OCI-LY3 (cell line): ENCODE measurements at regions not wholly inside any gene's neighbourhood (a gene's known extent, or its start where the extent isn't known, plus 50 kb on each side); places are given as distances from the start of the nearest gene placed in this dataset.

Source experiments
- CTCF ChIP-seq: fragments of 200-600, 300-600 bp; sonication (generic); IDR thresholded peaks from 2 replicates; pipeline ENCODE4 v1.5.1; 2014; ENCODE audit warnings: antibody characterized with exemption, low read length, low read depth
- EZH2phosphoT487 ChIP-seq: fragments of 200-600 bp; shearing (Covaris generic); IDR thresholded peaks from 2 replicates; pipeline ENCODE4 v1.6.1; 2018; ENCODE audit warnings: antibody characterized with exemption, mixed run types, low read depth

DNA sequence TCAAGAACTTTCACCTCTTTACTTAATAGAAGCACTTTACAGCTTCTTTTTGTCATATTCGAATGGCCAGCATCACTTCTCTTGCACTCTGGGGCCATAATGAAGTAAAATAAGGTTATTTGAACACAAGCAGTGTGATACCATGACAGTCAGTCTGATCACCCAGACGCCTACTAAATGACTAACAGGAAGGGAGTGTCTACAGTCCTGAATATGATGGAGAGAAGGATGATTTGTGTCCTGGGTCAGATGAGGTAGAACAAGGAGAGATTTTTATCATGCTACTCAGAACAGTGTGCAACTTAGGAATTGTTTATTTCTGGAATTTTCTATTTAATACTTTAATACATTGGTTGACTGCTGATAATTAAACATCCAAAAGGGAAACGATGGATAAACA, 284.2 kb upstream of the F9 start:
- TF ChIP-seq CTCF = no peak
- TF ChIP-seq EZH2phosphoT487 = no peak
